Coronary artery (tissue), 2 donors: ENCODE measurements at regions not wholly inside any gene's neighbourhood (a gene's known extent, or its start where the extent isn't known, plus 50 kb on each side); places are given as distances from the start of the nearest gene placed in this dataset.

Source experiments
- DNase-seq: peaks from one replicate; pipeline ENCODE4 v3.0.0-alpha.2; 2017; ENCODE audit warnings: low spot score
- H3K27ac ChIP-seq, 2 donors: fragments of 200-600 bp; sonication (generic); one replicate each; pipeline ENCODE4 v1.5.1; 2016 to 2019
- H3K4me3 ChIP-seq: fragments of 200-600 bp; sonication (generic); 2 replicates; pipeline ENCODE4 v1.5.1; 2016; ENCODE audit warnings: mild to moderate bottlenecking, moderate library complexity
- CTCF ChIP-seq: fragments of 200-600 bp; sonication (generic); IDR thresholded peaks from one replicate; pipeline ENCODE4 v1.5.1; 2019; ENCODE audit warnings: antibody characterized with exemption

GRCh38 chr16:75798714-75799113 lies 72.4 kb upstream of the CPHXL start:
- H3K4me3 ChIP-seq = no peak overlapping the region
- no peak for DNase-seq
- TF ChIP-seq CTCF = no peak
- no peak overlapping the region for H3K27ac ChIP-seq

GRCh38 chr16:75801307-75801706 lies 75.0 kb upstream of the CPHXL start:
- TF ChIP-seq CTCF = no peak

GRCh38 chr16:75803753-75804152 lies 77.5 kb upstream of the CPHXL start:
- DNase-seq = no peak
- no peak for TF ChIP-seq CTCF
- no peak overlapping the region for H3K4me3 ChIP-seq

More at GRCh38 chr16:75801307-75801706, 75.0 kb upstream of the CPHXL start:
- Histone ChIP-seq H3K27ac (no peak overlapping the region), H3K4me3 (no peak overlapping the region)
- DNase-seq = no peak

GRCh38 chr16:75804368-75804767 lies 78.1 kb upstream of the CPHXL start:
- no peak overlapping the region for H3K27ac ChIP-seq
- H3K4me3 ChIP-seq = no peak overlapping the region
- TF ChIP-seq CTCF = no peak
- no peak for DNase-seq

More at GRCh38 chr16:75803753-75804152, 77.5 kb upstream of the CPHXL start:
- H3K27ac ChIP-seq = no peak overlapping the region

GRCh38 chr16:75805946-75806345 lies 79.7 kb upstream of the CPHXL start:
- no peak overlapping the region for H3K4me3 ChIP-seq
- no peak for TF ChIP-seq CTCF

GRCh38 chr16:75806487-75806886 lies 80.2 kb upstream of the CPHXL start:
- DNase-seq = no peak
- TF ChIP-seq CTCF = no peak
- no peak overlapping the region for H3K27ac ChIP-seq
- no peak overlapping the region for H3K4me3 ChIP-seq

More at GRCh38 chr16:75805946-75806345, 79.7 kb upstream of the CPHXL start:
- no peak for DNase-seq
- no peak overlapping the region for H3K27ac ChIP-seq

- H3K27ac ChIP-seq = peak overlapping the region in 1 of 2 donors; percentile 57
- no peak overlapping the region for H3K4me3 ChIP-seq
- TF ChIP-seq CTCF = no peak
- no peak for DNase-seq
These were observed 84.1 kb upstream of the CPHXL start for GRCh38 chr16:75810342-75810741.
